Pons (tissue), 1 donor: ENCODE measurements at regions not wholly inside any gene's neighbourhood (a gene's known extent, or its start where the extent isn't known, plus 50 kb on each side); places are given as distances from the start of the nearest gene placed in this dataset.
"Not testable (repeated sequence)": the region's sequence is repeated elsewhere in the genome, so short reads cannot be mapped to it uniquely, and the experiment has no call there.

ENCODE experiments used
- DNase-seq: peaks from one replicate; pipeline ENCODE4 v3.0.0-alpha.2; 2016; ENCODE audit warnings: low spot score

GRCh38 chr2:234723400-234723799 is 226.5 kb upstream of the ARL4C start:
- no peak for DNase-seq

DNA sequence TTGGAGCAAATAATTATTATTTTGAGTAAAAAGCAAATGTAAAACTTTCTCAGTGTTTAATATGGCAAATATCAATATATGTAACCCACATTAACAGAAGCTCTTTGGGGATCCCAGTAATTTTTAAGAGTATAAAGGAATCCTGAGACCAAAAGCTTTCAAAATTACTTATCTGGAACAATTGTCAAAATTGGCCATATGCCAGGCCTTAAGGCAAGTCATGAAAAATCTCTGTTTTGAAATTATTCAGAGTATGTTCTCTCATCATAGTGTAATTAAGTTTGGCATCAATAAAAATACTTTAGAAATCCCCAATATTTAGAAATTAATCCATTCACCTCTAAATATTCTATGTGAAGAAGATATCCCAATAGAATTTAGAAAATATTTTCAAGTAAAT is 225.3 kb upstream of the ARL4C start:
- no peak for DNase-seq

DNA sequence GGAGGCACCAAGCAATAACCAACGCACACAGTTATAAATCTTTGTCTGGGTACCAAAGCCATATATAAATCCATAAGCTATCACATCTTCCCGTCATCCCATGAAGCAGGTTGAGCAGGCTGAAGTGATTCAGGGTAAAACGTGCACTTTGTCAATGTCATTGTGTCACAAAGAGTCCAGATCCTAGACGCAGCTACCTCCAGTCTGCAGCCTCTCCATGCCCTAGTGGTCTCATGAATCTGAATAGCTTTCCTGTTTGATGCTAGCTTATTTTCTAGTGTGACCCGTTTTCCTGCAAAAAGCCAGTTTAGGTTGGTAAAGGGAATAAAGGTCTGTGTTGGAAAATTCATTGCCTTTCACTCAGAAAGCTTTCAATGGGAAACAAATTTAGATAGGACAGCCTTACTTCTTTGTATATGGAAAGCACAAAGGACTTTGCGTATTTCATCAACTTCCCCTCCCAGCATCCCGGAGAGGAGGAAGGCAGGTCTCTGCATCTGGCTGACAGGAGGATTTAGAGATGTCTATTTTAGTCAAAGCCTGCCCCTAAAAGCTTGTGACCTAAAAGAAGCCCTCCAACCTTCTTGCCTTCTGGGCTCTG is 222.3 kb upstream of the ARL4C start:
- DNase-seq, result no peak

GRCh38 chr2:234716271-234716670 is 219.4 kb upstream of the ARL4C start:
- no peak for DNase-seq

DNA sequence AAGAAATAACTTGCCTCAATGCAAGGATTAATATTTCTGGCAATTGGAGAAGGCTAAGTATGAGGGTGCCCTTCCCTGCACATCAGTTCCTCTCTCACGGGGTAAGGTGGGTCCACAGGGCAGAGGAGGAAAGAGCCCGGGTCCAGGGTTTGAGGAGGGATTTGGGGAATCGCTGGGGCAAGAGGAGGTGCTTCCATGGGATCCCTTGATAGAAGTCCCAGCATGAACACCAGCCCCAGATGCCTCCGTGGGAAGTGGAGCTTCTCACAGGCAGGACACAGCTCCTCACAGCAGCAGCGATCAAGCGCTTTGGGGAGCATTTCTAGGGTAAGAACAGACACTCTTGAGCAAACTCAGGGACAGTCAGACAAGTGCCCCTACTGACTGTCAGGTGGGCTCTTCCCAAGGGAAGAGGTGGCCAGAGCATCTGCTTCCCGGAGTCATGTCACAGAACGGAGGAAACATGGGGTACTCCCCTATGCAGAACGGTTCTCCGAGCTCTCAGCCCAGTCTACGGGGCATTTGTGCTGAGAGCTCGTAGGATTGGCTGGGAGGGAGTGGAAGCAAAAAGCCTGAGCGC is 218.9 kb upstream of the ARL4C start:
- DNase-seq, result no peak

DNA sequence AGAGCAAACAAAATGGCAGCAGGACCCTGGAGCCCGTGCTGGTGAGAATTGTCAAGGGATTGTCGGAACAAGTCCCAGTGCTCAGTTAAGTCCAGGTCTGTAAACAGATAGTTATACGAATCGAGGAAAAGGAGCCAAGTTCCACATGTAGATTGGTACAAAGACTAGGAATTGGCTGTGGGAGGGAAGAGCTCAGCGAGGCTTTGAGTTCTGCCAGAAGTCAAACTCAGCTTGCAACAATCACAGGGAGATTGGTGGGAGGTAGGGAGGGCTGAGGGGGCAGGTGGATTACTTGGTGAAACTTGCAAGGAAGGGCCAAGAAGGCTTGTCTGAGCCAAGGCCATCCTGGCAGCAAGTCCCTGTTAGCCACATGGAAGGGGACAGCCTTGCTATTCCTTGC is 217.8 kb upstream of the ARL4C start:
- no peak for DNase-seq

DNA sequence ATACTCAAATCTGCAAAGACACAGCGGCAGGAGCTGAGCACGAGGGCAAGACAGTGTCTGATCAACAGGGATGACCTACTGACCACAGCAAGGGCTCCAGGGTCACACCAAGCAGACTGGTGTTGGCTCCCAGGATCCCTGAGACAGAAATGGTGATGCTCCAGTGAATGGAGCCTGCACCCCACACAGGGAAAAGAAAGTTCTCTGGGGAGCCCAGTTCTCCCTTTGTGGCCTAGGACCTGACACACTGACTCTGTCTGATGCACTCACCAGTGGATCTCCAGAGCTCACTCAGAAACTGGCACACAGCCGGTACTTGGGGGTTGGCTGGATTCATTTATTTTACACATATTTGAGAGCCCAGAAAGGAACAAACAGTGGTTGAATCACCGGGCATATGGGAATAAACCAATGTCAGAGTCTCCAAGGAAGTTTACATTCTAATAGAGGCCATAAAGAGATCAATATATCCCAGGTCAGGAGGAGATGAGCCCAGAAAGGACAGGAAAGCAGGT is 215.6 kb upstream of the ARL4C start:
- no peak for DNase-seq

GRCh38 chr2:234711308-234711707 is 214.4 kb upstream of the ARL4C start:
- no peak for DNase-seq

DNA sequence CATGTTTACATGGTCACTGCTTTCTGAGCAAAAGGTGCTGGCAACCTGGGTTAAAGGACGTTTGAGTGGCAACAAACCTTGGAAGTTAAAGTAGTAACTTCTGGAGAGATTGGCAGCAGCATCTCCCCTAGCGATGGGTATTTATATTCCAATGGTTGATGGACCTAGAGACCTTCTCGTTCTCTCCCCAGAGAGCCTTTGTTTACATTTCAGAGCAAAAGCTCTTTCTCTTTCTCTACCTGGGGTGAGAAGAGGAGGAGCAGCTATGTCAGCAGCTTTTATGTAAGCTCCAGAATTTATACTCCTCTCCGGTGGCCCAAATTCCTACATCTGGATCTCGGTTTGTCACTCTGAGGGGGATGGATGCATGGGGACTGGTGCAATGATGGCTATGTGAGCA is 213.7 kb upstream of the ARL4C start:
- no peak for DNase-seq

- no peak for DNase-seq
Observed at GRCh38 chr2:234710066-234710465, 213.2 kb upstream of the ARL4C start.

- DNase-seq, result no peak
Observed at GRCh38 chr2:234708717-234709116, 211.8 kb upstream of the ARL4C start.

GRCh38 chr2:234708091-234708683 is 211.3 kb upstream of the ARL4C start:
- DNase-seq, result no peak

GRCh38 chr2:234706086-234706485 is 209.2 kb upstream of the ARL4C start:
- DNase-seq, result no peak

GRCh38 chr2:234705108-234705507 is 208.2 kb upstream of the ARL4C start:
- no peak for DNase-seq

GRCh38 chr2:234703258-234703657 is 206.4 kb upstream of the ARL4C start:
- DNase-seq, result no peak

DNA sequence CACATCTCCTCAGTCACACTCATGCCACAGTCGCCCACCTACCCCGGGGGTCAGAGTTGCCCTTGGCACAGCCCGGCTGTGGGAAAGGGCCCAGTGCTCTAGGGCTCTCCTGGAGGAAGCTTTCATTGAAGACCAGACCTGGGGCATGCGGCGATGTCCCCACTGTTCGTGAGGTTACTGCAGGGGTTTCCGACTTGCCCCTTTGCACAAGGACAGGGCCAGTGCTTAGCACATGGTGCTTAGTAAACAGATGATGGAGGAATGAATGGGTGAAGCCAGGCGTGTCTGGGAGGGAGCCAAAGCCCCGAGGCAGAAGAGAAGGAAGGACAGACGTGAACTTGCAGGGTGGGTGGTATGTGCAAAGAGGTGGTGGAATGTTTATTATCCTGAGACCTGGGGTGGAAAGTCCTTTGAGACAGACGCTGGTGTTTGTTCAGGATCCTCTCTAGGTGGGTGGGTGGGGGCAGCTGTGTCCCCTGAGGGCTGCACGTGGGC is 205.9 kb upstream of the ARL4C start:
- DNase-seq, result no peak

- DNase-seq, result no peak
Observed at GRCh38 chr2:234701841-234702240, 205.0 kb upstream of the ARL4C start.

DNA sequence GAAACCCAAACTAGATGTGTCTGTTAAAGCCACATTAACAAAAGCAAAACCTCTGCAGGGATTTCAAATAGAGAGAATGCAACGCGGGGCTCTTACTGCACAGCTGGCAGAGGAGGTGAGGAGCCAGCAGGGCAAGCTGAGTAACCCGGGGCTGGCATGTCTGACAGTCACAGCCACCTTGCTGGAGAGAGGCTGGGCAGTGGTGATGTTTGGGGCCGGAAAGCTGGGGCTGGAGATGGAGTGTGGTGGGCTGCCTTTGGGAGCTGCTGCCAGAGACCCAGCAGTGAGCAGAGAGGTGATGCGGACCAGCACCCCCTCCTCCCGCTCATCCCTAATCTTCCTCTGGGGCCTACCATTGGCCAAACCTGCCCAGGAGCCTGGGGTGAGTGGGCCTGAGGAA is 204.5 kb upstream of the ARL4C start:
- no peak for DNase-seq

DNA sequence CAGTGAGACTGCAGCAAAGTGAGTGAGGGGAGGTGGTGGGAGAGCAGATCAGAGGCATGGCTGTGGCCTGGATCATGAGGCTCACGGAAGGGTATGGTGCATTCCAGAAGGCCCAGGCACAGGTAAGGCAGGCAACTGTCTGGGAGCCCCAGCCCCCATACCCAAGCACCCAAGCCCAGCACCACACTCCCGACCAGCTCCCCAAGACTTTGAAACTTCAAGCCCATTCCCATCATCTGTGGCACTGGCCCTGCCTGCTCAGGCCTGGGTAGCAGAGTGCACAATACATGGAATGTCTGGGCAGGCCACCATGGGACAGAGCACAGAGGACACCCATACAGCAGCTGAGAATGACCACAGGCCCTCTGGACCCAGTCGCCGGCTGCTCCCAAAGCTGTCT is 202.6 kb upstream of the ARL4C start:
- DNase-seq, result no peak

DNA sequence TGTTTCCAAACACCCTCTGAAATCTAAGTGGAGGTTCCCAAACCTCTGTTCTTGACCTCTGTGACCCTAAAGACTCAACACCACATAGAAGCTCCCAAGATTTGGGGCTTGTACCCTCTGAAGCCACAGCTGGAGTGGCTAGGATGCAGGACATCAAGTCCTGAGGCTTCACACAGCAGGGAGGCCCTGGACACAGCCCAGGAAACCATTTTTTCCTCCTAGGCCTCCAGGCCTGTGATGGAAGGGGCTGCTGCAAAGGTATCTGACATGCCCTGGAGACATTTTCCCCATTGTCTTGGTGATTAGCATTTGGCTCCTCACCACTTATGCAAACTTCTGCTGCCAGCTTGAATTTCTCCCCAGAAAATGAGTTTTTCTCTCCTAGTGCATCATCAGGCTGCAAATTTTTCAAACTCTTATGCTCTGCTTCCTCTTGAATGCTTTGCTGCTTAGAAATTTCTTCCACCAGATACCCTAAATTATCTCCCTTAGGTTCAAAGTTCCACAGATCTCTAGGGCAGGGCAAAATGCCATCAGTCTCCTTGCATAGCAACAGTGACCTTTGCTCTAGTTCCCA is 200.5 kb upstream of the ARL4C start:
- DNase-seq, result not testable (repeated sequence)

DNA sequence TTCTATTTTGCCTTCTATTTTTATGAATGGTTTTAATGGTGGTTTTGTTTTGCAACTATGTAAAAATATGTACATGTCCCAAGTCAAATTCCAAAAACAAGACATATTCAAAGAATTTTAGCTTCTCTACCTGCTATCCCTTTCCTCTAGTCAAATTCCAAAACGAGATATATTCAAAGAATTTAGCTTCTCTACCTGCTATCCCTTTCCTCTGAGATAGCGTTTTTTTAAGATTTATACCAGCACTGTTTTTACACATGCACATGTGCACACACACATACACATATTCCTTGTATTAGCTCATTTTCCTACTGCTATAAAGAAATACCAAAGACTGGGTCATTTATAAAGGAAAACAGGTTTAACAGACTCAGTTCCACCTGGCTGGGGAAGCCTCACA is 199.1 kb upstream of the ARL4C start:
- DNase-seq, result no peak

DNA sequence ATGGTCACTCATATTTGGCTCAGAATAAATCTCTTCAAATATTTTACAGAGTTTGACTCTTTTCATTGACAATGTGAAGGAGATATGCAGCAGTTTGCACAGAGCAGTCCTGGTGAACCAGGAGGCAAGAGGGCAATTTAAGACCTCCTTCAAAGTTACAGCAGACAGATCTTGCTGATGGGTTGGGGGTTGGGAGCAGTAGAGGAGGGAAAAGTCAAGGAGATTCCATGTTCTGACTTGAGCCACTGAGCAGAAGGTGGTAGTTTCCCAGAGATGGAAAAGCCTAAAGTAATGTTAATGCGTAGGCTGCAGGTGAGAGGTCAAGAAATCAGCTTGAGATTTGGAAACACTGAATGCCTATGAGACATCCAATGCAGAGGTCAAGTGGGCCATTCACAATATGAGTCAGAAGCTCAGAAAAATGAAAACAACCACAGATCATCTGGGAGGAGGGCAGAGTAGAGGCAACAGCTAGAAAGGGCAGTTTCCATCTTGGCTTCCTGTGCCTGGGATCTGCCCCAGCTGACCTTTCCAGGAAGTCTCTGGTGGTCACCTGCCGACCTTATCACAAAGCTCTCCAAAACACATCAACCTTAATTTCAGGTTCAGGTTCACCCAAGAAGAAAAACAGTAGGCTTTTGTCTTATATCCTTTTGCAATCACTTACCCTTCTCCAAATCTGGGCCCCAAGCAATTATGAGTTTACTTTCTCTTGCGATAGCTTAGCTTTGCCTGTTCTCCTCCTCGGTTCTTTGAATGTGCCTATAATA is 197.5 kb upstream of the ARL4C start:
- no peak for DNase-seq
